SK-N-SH treated with all-trans-retinoic acid at 6 μM for 48 hours (cell line): ENCODE measurements at regions not wholly inside any gene's neighbourhood (a gene's known extent, or its start where the extent isn't known, plus 50 kb on each side); places are given as distances from the start of the nearest gene placed in this dataset.

Source experiments
- ATAC-seq: fragments of 200-7000 bp; cut with Tn5 transposase; 3 replicates; pipeline ENCODE4 v1.9.1; 2020; ENCODE audit warnings: mild to moderate bottlenecking, moderate library complexity
- ARNTL ChIP-seq: fragments of 450-650 bp; formaldehyde crosslinking; IDR thresholded peaks from 2 replicates; pipeline ENCODE4 v1.5.0; 2020; ENCODE audit warnings: low read depth, mild to moderate bottlenecking, moderate library complexity, borderline replicate concordance
- BACH2 ChIP-seq: fragments of 250-450 bp; sonication (Bioruptor Pico); IDR thresholded peaks from 2 replicates; pipeline ENCODE4 v1.9.0; 2021; ENCODE audit warnings: mild to moderate bottlenecking, borderline replicate concordance
- CREB5 ChIP-seq: fragments of 250-450 bp; sonication (Bioruptor Pico); IDR thresholded peaks from 2 replicates; pipeline ENCODE4 v1.5.1; 2020; ENCODE audit warnings: low read depth, mild to moderate bottlenecking, moderate library complexity
- CSDC2 ChIP-seq: fragments of 250-450 bp; sonication (Bioruptor Pico); IDR thresholded peaks from 2 replicates; pipeline ENCODE4 v1.5.0; 2020; ENCODE audit warnings: mild to moderate bottlenecking, moderate library complexity
- GLIS3 ChIP-seq: fragments of 250-450 bp; sonication (Bioruptor Pico); IDR thresholded peaks from 2 replicates; pipeline ENCODE4 v1.5.0; 2020; ENCODE audit warnings: mild to moderate bottlenecking, moderate library complexity
- ISL1 ChIP-seq: fragments of 250-450 bp; sonication (Bioruptor Pico); IDR thresholded peaks from 2 replicates; pipeline ENCODE4 v2.1.2; 2022; ENCODE audit warnings: mild to moderate bottlenecking, moderate library complexity
- OSR1 ChIP-seq: fragments of 250-450 bp; sonication (Bioruptor Pico); IDR thresholded peaks from 2 replicates; pipeline ENCODE4 v1.8.0; 2022; ENCODE audit warnings: moderate library complexity, mild to moderate bottlenecking, inconsistent platforms
- PPARA ChIP-seq: fragments of 250-450 bp; sonication (Bioruptor Pico); IDR thresholded peaks from 2 replicates; pipeline ENCODE4 v1.5.0; 2020; ENCODE audit warnings: mild to moderate bottlenecking, borderline replicate concordance
- SNAI2 ChIP-seq: fragments of 250-450 bp; sonication (Bioruptor Pico); IDR thresholded peaks from 2 replicates; pipeline ENCODE4 v1.5.0; 2020; ENCODE audit warnings: mild to moderate bottlenecking, moderate library complexity
- TCF4 ChIP-seq: fragments of 250-450 bp; sonication (Bioruptor Pico); IDR thresholded peaks from 2 replicates; pipeline ENCODE4 v1.8.0; 2021; ENCODE audit warnings: mild to moderate bottlenecking, moderate library complexity, borderline replicate concordance
- TOX ChIP-seq: fragments of 250-450 bp; sonication (Bioruptor Pico); IDR thresholded peaks from 2 replicates; pipeline ENCODE4 v1.8.0; 2021; ENCODE audit warnings: mild to moderate bottlenecking, moderate library complexity, borderline replicate concordance
- ZFP3 ChIP-seq: fragments of 250-450 bp; sonication (Bioruptor Pico); IDR thresholded peaks from 2 replicates; pipeline ENCODE4 v1.5.0; 2020; ENCODE audit warnings: mild to moderate bottlenecking, moderate library complexity
- ZFP30 ChIP-seq: fragments of 450-650 bp; formaldehyde crosslinking; IDR thresholded peaks from 2 replicates; pipeline ENCODE4 v1.5.0; 2022; ENCODE audit warnings: mild to moderate bottlenecking, moderate library complexity
- ZNF565 ChIP-seq: fragments of 450-650 bp; formaldehyde crosslinking; conservative IDR thresholded peaks from 2 replicates; pipeline ENCODE4 v1.5.0; 2020; ENCODE audit warnings: low read depth, mild to moderate bottlenecking, moderate library complexity
- ZNF70 ChIP-seq: fragments of 450-650 bp; formaldehyde crosslinking; IDR thresholded peaks from 2 replicates; pipeline ENCODE4 v1.5.0; 2020; ENCODE audit warnings: mild to moderate bottlenecking, moderate library complexity
- ZNF8 ChIP-seq: fragments of 450-650 bp; formaldehyde crosslinking; IDR thresholded peaks from 2 replicates; pipeline ENCODE4 v1.5.0; 2020; ENCODE audit warnings: mild to moderate bottlenecking, moderate library complexity
- TF ChIP-seq, protein P1 (sequence below): fragments of 250-450 bp; sonication (Bioruptor Pico); IDR thresholded peaks from 2 replicates; pipeline ENCODE4 v1.8.0; 2020; ENCODE audit warnings: mild to moderate bottlenecking, moderate library complexity, borderline replicate concordance
- TF ChIP-seq, protein P2 (sequence below): fragments of 250-450 bp; sonication (Bioruptor Pico); IDR thresholded peaks from 2 replicates; pipeline ENCODE4 v1.5.1; 2021; ENCODE audit warnings: mild to moderate bottlenecking, moderate library complexity
- TF ChIP-seq, protein P3 (sequence below): fragments of 250-450 bp; sonication (Bioruptor Pico); IDR thresholded peaks from 2 replicates; pipeline ENCODE4 v1.5.0; 2020; ENCODE audit warnings: mild to moderate bottlenecking, moderate library complexity

GRCh38 chr2:105604938-105605337 is 139.8 kb upstream of the NCK2 start (continued):
- TF ChIP-seq CREB5 (no peak), ZFP3 (CRISPR knock-in tag) (no peak), GLIS3 (CRISPR knock-in tag) (no peak)
- TF ChIP-seq, all 23 proteins: peak for 0

GRCh38 chr2:105600949-105601794 is 143.5 kb upstream of the NCK2 start:
- no peak for ATAC-seq
- TF ChIP-seq CREB5 (no peak), BACH2 (CRISPR knock-in tag) (no peak), TOX (CRISPR knock-in tag) (no peak), ISL1 (CRISPR knock-in tag) (no peak), ZNF8 (no peak), ZFP30 (CRISPR knock-in tag) (no peak), ARNTL (CRISPR knock-in tag) (no peak), TCF4 (no peak)
- TF ChIP-seq, protein P1, sequence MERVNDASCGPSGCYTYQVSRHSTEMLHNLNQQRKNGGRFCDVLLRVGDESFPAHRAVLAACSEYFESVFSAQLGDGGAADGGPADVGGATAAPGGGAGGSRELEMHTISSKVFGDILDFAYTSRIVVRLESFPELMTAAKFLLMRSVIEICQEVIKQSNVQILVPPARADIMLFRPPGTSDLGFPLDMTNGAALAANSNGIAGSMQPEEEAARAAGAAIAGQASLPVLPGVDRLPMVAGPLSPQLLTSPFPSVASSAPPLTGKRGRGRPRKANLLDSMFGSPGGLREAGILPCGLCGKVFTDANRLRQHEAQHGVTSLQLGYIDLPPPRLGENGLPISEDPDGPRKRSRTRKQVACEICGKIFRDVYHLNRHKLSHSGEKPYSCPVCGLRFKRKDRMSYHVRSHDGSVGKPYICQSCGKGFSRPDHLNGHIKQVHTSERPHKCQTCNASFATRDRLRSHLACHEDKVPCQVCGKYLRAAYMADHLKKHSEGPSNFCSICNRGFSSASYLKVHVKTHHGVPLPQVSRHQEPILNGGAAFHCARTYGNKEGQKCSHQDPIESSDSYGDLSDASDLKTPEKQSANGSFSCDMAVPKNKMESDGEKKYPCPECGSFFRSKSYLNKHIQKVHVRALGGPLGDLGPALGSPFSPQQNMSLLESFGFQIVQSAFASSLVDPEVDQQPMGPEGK (CRISPR knock-in tag): no peak
- TF ChIP-seq, protein P2, sequence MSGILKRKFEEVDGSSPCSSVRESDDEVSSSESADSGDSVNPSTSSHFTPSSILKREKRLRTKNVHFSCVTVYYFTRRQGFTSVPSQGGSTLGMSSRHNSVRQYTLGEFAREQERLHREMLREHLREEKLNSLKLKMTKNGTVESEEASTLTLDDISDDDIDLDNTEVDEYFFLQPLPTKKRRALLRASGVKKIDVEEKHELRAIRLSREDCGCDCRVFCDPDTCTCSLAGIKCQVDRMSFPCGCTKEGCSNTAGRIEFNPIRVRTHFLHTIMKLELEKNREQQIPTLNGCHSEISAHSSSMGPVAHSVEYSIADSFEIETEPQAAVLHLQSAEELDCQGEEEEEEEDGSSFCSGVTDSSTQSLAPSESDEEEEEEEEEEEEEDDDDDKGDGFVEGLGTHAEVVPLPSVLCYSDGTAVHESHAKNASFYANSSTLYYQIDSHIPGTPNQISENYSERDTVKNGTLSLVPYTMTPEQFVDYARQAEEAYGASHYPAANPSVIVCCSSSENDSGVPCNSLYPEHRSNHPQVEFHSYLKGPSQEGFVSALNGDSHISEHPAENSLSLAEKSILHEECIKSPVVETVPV (CRISPR knock-in tag): no peak
- TF ChIP-seq, protein P3, sequence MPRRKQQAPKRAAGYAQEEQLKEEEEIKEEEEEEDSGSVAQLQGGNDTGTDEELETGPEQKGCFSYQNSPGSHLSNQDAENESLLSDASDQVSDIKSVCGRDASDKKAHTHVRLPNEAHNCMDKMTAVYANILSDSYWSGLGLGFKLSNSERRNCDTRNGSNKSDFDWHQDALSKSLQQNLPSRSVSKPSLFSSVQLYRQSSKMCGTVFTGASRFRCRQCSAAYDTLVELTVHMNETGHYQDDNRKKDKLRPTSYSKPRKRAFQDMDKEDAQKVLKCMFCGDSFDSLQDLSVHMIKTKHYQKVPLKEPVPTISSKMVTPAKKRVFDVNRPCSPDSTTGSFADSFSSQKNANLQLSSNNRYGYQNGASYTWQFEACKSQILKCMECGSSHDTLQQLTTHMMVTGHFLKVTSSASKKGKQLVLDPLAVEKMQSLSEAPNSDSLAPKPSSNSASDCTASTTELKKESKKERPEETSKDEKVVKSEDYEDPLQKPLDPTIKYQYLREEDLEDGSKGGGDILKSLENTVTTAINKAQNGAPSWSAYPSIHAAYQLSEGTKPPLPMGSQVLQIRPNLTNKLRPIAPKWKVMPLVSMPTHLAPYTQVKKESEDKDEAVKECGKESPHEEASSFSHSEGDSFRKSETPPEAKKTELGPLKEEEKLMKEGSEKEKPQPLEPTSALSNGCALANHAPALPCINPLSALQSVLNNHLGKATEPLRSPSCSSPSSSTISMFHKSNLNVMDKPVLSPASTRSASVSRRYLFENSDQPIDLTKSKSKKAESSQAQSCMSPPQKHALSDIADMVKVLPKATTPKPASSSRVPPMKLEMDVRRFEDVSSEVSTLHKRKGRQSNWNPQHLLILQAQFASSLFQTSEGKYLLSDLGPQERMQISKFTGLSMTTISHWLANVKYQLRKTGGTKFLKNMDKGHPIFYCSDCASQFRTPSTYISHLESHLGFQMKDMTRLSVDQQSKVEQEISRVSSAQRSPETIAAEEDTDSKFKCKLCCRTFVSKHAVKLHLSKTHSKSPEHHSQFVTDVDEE (CRISPR knock-in tag): no peak

- ATAC-seq: no peak
- TF ChIP-seq ARNTL (CRISPR knock-in tag) (no peak), CSDC2 (CRISPR knock-in tag) (no peak), ZNF8 (no peak), CREB5 (no peak), SNAI2 (CRISPR knock-in tag) (no peak), OSR1 (CRISPR knock-in tag) (no peak), GLIS3 (CRISPR knock-in tag) (no peak), ZFP3 (CRISPR knock-in tag) (no peak), ZNF70 (no peak), PPARA (CRISPR knock-in tag) (no peak), ZNF565 (CRISPR knock-in tag) (no peak), ISL1 (CRISPR knock-in tag) (no peak), ZFP30 (CRISPR knock-in tag) (no peak), BACH2 (CRISPR knock-in tag) (no peak), TOX (CRISPR knock-in tag) (no peak)
- TF ChIP-seq, protein P3 (CRISPR knock-in tag): no peak
- TF ChIP-seq, protein P1 (CRISPR knock-in tag): no peak
Measured at GRCh38 chr2:105600602-105600948, 144.1 kb upstream of the NCK2 start.
